Skin epidermis (tissue), 12 donors: ENCODE measurements at regions not wholly inside any gene's neighbourhood (a gene's known extent, or its start where the extent isn't known, plus 50 kb on each side); places are given as distances from the start of the nearest gene placed in this dataset.

Experiments
- H3K27ac ChIP-seq, 21 experiments: fragments of 200-600 bp; sonication (generic) in 11 of 21; one replicate each; pipeline ENCODE4 v1.5.0; 2020; ENCODE audit warnings: mild to moderate bottlenecking in 3 of 21, inconsistent platforms in 2 of 21, moderate library complexity in 2 of 21
- H3K4me3 ChIP-seq, 7 experiments: fragments of 200-600 bp; sonication (generic) in 2 of 7; one replicate each; pipeline ENCODE4 v1.5.0; 2020; ENCODE audit warnings: inconsistent platforms in 2 of 7, mild to moderate bottlenecking in 2 of 7, moderate library complexity in 1 of 7

GRCh38 chr11:116465056-116465455, 307.7 kb downstream of the BUD13 start:
- H3K4me3 ChIP-seq, result no peak overlapping the region
- H3K27ac ChIP-seq, result no peak overlapping the region

GRCh38 chr11:116461789-116462188, 311.0 kb downstream of the BUD13 start:
- no peak overlapping the region for H3K4me3 ChIP-seq
- no peak overlapping the region for H3K27ac ChIP-seq

- H3K27ac ChIP-seq, result no peak overlapping the region
- H3K4me3 ChIP-seq, result no peak overlapping the region
Measured at GRCh38 chr11:116460156-116460920, 312.4 kb downstream of the BUD13 start.

GRCh38 chr11:116459185-116460045, 313.4 kb downstream of the BUD13 start:
- H3K27ac ChIP-seq, result no peak overlapping the region

GRCh38 chr11:116458546-116458945, 314.2 kb downstream of the BUD13 start:
- Histone ChIP-seq H3K4me3 (no peak overlapping the region), H3K27ac (no peak overlapping the region)

More at GRCh38 chr11:116459185-116460045, 313.4 kb downstream of the BUD13 start:
- no peak overlapping the region for H3K4me3 ChIP-seq

- H3K27ac ChIP-seq, result no peak overlapping the region
- no peak overlapping the region for H3K4me3 ChIP-seq
Measured at GRCh38 chr11:116457336-116458007, 315.3 kb downstream of the BUD13 start.

- Histone ChIP-seq H3K4me3 (no peak overlapping the region), H3K27ac (no peak overlapping the region)
Measured at GRCh38 chr11:116454951-116455350, 317.8 kb downstream of the BUD13 start.

GRCh38 chr11:116454020-116454645, 318.7 kb downstream of the BUD13 start:
- no peak overlapping the region for H3K4me3 ChIP-seq

GRCh38 chr11:116452461-116452860, 320.3 kb downstream of the BUD13 start:
- H3K27ac ChIP-seq, result no peak overlapping the region
- H3K4me3 ChIP-seq, result no peak overlapping the region

More at GRCh38 chr11:116454020-116454645, 318.7 kb downstream of the BUD13 start:
- no peak overlapping the region for H3K27ac ChIP-seq

GRCh38 chr11:116449522-116449921, 323.3 kb downstream of the BUD13 start:
- Histone ChIP-seq H3K4me3 (no peak overlapping the region), H3K27ac (no peak overlapping the region)

- Histone ChIP-seq H3K27ac (no peak overlapping the region), H3K4me3 (no peak overlapping the region)
Measured at GRCh38 chr11:116446048-116446941, 326.5 kb downstream of the BUD13 start.

- H3K27ac ChIP-seq, result no peak overlapping the region
- no peak overlapping the region for H3K4me3 ChIP-seq
Measured at GRCh38 chr11:116445108-116446047, 327.4 kb downstream of the BUD13 start.

- H3K27ac ChIP-seq, result no peak overlapping the region
Measured at GRCh38 chr11:116442238-116442752, 330.5 kb downstream of the BUD13 start.

GRCh38 chr11:116439361-116439677, 333.5 kb downstream of the BUD13 start:
- Histone ChIP-seq H3K27ac (no peak overlapping the region), H3K4me3 (no peak overlapping the region)

More at GRCh38 chr11:116442238-116442752, 330.5 kb downstream of the BUD13 start:
- no peak overlapping the region for H3K4me3 ChIP-seq

- Histone ChIP-seq H3K4me3 (no peak overlapping the region), H3K27ac (no peak overlapping the region)
Measured at GRCh38 chr11:116438651-116439360, 334.0 kb downstream of the BUD13 start.

- Histone ChIP-seq H3K27ac (no peak overlapping the region), H3K4me3 (no peak overlapping the region)
Measured at GRCh38 chr11:116434986-116435385, 337.8 kb downstream of the BUD13 start.

- Histone ChIP-seq H3K4me3 (no peak overlapping the region), H3K27ac (no peak overlapping the region)
Measured at GRCh38 chr11:116432301-116432700, 340.5 kb downstream of the BUD13 start.
